HEK293 (cell line): ENCODE measurements at regions not wholly inside any gene's neighbourhood (a gene's known extent, or its start where the extent isn't known, plus 50 kb on each side); places are given as distances from the start of the nearest gene placed in this dataset.
A peak's percentile ranks its signal among the peaks of the same experiment; 100 is the strongest.

Source experiments
- BCL11B ChIP-seq: fragments of 450-650 bp; formaldehyde crosslinking; IDR thresholded peaks from 2 replicates; pipeline ENCODE4 v1.5.1; 2016; ENCODE audit warnings: low read depth, missing biosample characterization, missing genetic modification characterization
- SALL2 ChIP-seq: fragments of 450-650 bp; formaldehyde crosslinking; IDR thresholded peaks from 2 replicates; pipeline ENCODE4 v1.5.0; 2017; ENCODE audit warnings: missing biosample characterization, mild to moderate bottlenecking, missing genetic modification characterization, borderline replicate concordance
- ZFP41 ChIP-seq: fragments of 450-650 bp; formaldehyde crosslinking; IDR thresholded peaks from 2 replicates; pipeline ENCODE4 v1.5.1; 2016; ENCODE audit warnings: missing biosample characterization, missing genetic modification characterization, borderline replicate concordance
- ZNF114 ChIP-seq: fragments of 450-650 bp; formaldehyde crosslinking; IDR thresholded peaks from 2 replicates; pipeline ENCODE4 v1.5.0; 2017; ENCODE audit warnings: missing biosample characterization, missing genetic modification characterization
- ZNF146 ChIP-seq: fragments of 450-650 bp; formaldehyde crosslinking; IDR thresholded peaks from 2 replicates; pipeline ENCODE4 v1.5.1; 2016; ENCODE audit warnings: missing biosample characterization, missing genetic modification characterization
- ZNF311 ChIP-seq: fragments of 450-650 bp; formaldehyde crosslinking; IDR thresholded peaks from 2 replicates; pipeline ENCODE4 v1.5.1; 2017; ENCODE audit warnings: missing biosample characterization, missing genetic modification characterization, borderline replicate concordance
- ZNF366 ChIP-seq: fragments of 450-650 bp; formaldehyde crosslinking; conservative IDR thresholded peaks from 2 replicates; pipeline ENCODE4 v1.5.1; 2016; ENCODE audit warnings: missing biosample characterization, missing genetic modification characterization
- ZNF416 ChIP-seq: fragments of 450-650 bp; formaldehyde crosslinking; IDR thresholded peaks from 2 replicates; pipeline ENCODE4 v1.5.1; 2016; ENCODE audit warnings: missing biosample characterization, missing genetic modification characterization
- ZNF48 ChIP-seq: fragments of 450-650 bp; formaldehyde crosslinking; IDR thresholded peaks from 2 replicates; pipeline ENCODE4 v1.5.1; 2016; ENCODE audit warnings: missing biosample characterization, missing genetic modification characterization
- ZNF521 ChIP-seq: fragments of 450-650 bp; formaldehyde crosslinking; IDR thresholded peaks from 2 replicates; pipeline ENCODE4 v1.5.1; 2017; ENCODE audit warnings: missing biosample characterization, mild to moderate bottlenecking, missing genetic modification characterization
- ZNF596 ChIP-seq: fragments of 450-650 bp; IDR thresholded peaks from 2 replicates; pipeline ENCODE4 v1.5.0; 2018; ENCODE audit warnings: missing biosample characterization, mild to moderate bottlenecking, missing genetic modification characterization, moderate library complexity
- ZNF621 ChIP-seq: fragments of 450-650 bp; formaldehyde crosslinking; IDR thresholded peaks from 2 replicates; pipeline ENCODE4 v1.5.1; 2017; ENCODE audit warnings: missing biosample characterization, missing genetic modification characterization
- TF ChIP-seq, protein P1 (sequence below): fragments of 450-650 bp; formaldehyde crosslinking; IDR thresholded peaks from 2 replicates; pipeline ENCODE4 v1.5.1; 2016; ENCODE audit warnings: missing biosample characterization, missing genetic modification characterization
- TF ChIP-seq, protein P2 (sequence below): fragments of 450-650 bp; formaldehyde crosslinking; IDR thresholded peaks from 2 replicates; pipeline ENCODE4 v1.5.1; 2017; ENCODE audit warnings: missing biosample characterization, missing genetic modification characterization
- TF ChIP-seq, protein P3 (sequence below): fragments of 450-650 bp; IDR thresholded peaks from 2 replicates; pipeline ENCODE4 v1.5.1; 2018; ENCODE audit warnings: missing biosample characterization, missing genetic modification characterization
- TF ChIP-seq, protein P4 (sequence below): fragments of 450-650 bp; formaldehyde crosslinking; IDR thresholded peaks from 2 replicates; pipeline ENCODE4 v1.5.1; 2016; ENCODE audit warnings: missing biosample characterization, missing genetic modification characterization
- TF ChIP-seq, protein P5 (sequence below): fragments of 450-650 bp; formaldehyde crosslinking; IDR thresholded peaks from 2 replicates; pipeline ENCODE4 v1.5.1; 2017; ENCODE audit warnings: missing biosample characterization, missing genetic modification characterization
- TF ChIP-seq, protein P6 (sequence below): fragments of 450-650 bp; formaldehyde crosslinking; IDR thresholded peaks from 2 replicates; pipeline ENCODE4 v1.5.1; 2016; ENCODE audit warnings: missing biosample characterization, missing genetic modification characterization
- TF ChIP-seq, protein P7 (sequence below): fragments of 450-650 bp; formaldehyde crosslinking; IDR thresholded peaks from 2 replicates; pipeline ENCODE4 v1.5.1; 2016; ENCODE audit warnings: missing biosample characterization, missing genetic modification characterization

DNA sequence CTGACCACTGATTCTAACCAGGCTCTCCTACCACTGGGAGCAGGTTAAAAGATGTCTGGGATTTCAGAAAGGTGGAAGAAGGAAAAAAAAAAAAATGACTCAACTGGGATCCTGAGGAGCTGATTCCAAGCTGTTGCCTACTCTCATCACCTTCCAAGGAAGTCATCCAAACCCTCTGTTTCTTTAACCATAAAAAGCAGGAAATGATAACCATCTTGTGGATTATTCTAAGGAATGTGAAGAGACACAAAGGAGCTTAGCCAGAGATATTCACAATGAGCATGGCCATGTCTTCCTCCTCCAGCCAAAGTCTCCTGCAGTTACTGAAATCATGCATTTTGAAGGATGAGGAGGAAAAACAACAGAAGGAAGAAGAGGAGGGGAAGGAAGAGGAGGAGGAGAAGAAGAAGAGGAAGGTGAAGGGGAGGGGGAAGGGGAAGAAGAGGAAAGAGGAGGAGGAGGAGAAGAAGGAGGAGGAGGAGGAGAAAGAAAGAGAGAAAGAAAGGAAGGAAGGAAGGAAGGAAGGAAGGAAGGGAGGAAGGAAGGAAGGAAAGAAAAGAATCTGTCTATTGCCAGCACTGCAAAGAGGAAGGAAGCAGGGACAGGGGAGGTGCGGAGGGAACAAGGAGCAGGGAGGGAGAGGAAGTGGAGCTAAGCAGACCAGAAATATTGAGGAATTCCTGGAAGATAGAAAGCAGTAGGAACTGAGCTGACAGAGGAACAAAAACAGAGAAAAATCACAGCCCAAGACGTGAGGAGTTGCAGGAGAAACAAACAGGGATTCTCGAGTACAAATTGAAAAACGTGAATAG, 229.2 kb downstream of the UACA start (continued):
- TF ChIP-seq, protein P1, sequence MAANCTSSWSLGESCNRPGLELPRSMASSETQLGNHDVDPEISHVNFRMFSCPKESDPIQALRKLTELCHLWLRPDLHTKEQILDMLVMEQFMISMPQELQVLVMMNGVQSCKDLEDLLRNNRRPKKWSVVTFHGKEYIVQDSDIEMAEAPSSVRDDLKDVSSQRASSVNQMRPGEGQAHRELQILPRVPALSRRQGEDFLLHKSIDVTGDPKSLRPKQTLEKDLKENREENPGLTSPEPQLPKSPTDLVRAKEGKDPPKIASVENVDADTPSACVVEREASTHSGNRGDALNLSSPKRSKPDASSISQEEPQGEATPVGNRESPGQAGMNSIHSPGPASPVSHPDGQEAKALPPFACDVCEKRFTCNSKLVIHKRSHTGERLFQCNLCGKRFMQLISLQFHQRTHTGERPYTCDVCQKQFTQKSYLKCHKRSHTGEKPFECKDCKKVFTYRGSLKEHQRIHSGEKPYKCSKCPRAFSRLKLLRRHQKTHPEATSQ (tag by site-specific recombination) = no peak
- TF ChIP-seq ZNF621 (tag by site-specific recombination) = 0 out of 2 replicates have a peak, but pooled peaks have one; percentile 54
- 0 out of 2 replicates have a peak, but pooled peaks have one; percentile 40 for TF ChIP-seq SALL2 (tag by site-specific recombination)
- peak; percentile 59; the same call in 1 of the 2 replicates for TF ChIP-seq ZNF114 (tag by site-specific recombination)
- TF ChIP-seq ZNF311 (tag by site-specific recombination) = 0 out of 2 replicates have a peak, but pooled peaks have one; percentile 41
- TF ChIP-seq, protein P2, sequence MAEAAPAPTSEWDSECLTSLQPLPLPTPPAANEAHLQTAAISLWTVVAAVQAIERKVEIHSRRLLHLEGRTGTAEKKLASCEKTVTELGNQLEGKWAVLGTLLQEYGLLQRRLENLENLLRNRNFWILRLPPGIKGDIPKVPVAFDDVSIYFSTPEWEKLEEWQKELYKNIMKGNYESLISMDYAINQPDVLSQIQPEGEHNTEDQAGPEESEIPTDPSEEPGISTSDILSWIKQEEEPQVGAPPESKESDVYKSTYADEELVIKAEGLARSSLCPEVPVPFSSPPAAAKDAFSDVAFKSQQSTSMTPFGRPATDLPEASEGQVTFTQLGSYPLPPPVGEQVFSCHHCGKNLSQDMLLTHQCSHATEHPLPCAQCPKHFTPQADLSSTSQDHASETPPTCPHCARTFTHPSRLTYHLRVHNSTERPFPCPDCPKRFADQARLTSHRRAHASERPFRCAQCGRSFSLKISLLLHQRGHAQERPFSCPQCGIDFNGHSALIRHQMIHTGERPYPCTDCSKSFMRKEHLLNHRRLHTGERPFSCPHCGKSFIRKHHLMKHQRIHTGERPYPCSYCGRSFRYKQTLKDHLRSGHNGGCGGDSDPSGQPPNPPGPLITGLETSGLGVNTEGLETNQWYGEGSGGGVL (tag by site-specific recombination) = peak; percentile 39; the same call in 1 of the 2 replicates
- TF ChIP-seq, protein P3, sequence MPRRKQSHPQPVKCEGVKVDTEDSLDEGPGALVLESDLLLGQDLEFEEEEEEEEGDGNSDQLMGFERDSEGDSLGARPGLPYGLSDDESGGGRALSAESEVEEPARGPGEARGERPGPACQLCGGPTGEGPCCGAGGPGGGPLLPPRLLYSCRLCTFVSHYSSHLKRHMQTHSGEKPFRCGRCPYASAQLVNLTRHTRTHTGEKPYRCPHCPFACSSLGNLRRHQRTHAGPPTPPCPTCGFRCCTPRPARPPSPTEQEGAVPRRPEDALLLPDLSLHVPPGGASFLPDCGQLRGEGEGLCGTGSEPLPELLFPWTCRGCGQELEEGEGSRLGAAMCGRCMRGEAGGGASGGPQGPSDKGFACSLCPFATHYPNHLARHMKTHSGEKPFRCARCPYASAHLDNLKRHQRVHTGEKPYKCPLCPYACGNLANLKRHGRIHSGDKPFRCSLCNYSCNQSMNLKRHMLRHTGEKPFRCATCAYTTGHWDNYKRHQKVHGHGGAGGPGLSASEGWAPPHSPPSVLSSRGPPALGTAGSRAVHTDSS (tag by site-specific recombination) = peak; percentile 70
- TF ChIP-seq, protein P4, sequence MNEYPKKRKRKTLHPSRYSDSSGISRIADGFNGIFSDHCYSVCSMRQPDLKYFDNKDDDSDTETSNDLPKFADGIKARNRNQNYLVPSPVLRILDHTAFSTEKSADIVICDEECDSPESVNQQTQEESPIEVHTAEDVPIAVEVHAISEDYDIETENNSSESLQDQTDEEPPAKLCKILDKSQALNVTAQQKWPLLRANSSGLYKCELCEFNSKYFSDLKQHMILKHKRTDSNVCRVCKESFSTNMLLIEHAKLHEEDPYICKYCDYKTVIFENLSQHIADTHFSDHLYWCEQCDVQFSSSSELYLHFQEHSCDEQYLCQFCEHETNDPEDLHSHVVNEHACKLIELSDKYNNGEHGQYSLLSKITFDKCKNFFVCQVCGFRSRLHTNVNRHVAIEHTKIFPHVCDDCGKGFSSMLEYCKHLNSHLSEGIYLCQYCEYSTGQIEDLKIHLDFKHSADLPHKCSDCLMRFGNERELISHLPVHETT (tag by site-specific recombination) = no peak
- peak; percentile 96 for TF ChIP-seq ZNF366 (tag by site-specific recombination)
- no peak for TF ChIP-seq BCL11B (tag by site-specific recombination)
- TF ChIP-seq, protein P5, sequence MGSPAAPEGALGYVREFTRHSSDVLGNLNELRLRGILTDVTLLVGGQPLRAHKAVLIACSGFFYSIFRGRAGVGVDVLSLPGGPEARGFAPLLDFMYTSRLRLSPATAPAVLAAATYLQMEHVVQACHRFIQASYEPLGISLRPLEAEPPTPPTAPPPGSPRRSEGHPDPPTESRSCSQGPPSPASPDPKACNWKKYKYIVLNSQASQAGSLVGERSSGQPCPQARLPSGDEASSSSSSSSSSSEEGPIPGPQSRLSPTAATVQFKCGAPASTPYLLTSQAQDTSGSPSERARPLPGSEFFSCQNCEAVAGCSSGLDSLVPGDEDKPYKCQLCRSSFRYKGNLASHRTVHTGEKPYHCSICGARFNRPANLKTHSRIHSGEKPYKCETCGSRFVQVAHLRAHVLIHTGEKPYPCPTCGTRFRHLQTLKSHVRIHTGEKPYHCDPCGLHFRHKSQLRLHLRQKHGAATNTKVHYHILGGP = peak; percentile 81; the same call in 1 of the 2 replicates
- TF ChIP-seq, protein P6, sequence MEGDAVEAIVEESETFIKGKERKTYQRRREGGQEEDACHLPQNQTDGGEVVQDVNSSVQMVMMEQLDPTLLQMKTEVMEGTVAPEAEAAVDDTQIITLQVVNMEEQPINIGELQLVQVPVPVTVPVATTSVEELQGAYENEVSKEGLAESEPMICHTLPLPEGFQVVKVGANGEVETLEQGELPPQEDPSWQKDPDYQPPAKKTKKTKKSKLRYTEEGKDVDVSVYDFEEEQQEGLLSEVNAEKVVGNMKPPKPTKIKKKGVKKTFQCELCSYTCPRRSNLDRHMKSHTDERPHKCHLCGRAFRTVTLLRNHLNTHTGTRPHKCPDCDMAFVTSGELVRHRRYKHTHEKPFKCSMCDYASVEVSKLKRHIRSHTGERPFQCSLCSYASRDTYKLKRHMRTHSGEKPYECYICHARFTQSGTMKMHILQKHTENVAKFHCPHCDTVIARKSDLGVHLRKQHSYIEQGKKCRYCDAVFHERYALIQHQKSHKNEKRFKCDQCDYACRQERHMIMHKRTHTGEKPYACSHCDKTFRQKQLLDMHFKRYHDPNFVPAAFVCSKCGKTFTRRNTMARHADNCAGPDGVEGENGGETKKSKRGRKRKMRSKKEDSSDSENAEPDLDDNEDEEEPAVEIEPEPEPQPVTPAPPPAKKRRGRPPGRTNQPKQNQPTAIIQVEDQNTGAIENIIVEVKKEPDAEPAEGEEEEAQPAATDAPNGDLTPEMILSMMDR (tag by site-specific recombination) = no peak
- no peak for TF ChIP-seq ZFP41 (tag by site-specific recombination)
- no peak for TF ChIP-seq ZNF596
- no peak for TF ChIP-seq ZNF48 (tag by site-specific recombination)
- no peak for TF ChIP-seq ZNF416 (tag by site-specific recombination)
- no peak for TF ChIP-seq ZNF146 (tag by site-specific recombination)
- TF ChIP-seq, protein P7, sequence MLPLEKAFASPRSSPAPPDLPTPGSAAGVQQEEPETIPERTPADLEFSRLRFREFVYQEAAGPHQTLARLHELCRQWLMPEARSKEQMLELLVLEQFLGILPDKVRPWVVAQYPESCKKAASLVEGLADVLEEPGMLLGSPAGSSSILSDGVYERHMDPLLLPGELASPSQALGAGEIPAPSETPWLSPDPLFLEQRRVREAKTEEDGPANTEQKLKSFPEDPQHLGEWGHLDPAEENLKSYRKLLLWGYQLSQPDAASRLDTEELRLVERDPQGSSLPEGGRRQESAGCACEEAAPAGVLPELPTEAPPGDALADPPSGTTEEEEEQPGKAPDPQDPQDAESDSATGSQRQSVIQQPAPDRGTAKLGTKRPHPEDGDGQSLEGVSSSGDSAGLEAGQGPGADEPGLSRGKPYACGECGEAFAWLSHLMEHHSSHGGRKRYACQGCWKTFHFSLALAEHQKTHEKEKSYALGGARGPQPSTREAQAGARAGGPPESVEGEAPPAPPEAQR = no peak
- peak; percentile 57; the same call in 1 of the 2 replicates for TF ChIP-seq ZNF521
- TF ChIP-seq, all 188 proteins: peak for 11
